ENCODE measurements at regions not wholly inside any gene's neighbourhood (a gene's known extent, or its start where the extent isn't known, plus 50 kb on each side); places are given as distances from the start of the nearest gene placed in this dataset.

DNA sequence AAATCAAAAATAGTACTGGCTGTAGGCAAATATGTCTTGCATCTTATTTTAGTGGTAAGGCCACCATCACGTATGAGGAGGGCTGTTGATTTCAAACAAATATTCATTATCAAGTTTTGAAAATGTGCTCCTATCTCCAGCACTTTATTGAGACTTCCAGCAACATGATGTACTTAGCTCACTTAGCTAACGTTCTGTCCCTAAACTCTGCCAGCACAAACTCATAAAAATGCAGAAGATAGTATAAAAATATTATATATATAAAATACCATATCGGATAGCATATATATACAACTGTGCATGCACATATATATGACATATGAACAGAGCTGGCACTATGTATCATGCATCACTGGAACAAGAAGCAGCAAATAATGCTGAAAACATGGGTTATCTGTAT lies 762.3 kb downstream of the C6orf118 start:
- ChIA-PET POLR2A (no interaction called here), RAD21 (ENCODE audit: low non-redundant PET in 1 of 2, low total read pairs in 2 of 2, uncharacterized antibody in 2 of 2, unreplicated experiment in 2 of 2) (no interaction called here), CTCF (no interaction called here)
- Histone ChIP-seq H4K20me1 (ENCODE audit: insufficient read depth) (no peaks in the 10 kb centered on the region), H3K27me3 (ENCODE audit: insufficient read depth, low read length) (no peaks in the 10 kb centered on the region), H3K79me2 (ENCODE audit: insufficient read depth, low read length) (no peaks in the 10 kb centered on the region), H2AFZ (ENCODE audit: low read depth, low read length, poor library complexity, severe bottlenecking) (no peak overlapping the region), H3K9ac (ENCODE audit: low read length) (no peak overlapping the region), H3K4me2 (ENCODE audit: low read length) (no peak overlapping the region), H3K27ac (ENCODE audit: low read depth, low read length) (no peak overlapping the region), H3K4me3 (replicated peaks in 1 of 2; ENCODE audit: low read depth in 1 of 2, low read length in 2 of 2) (no peak overlapping the region), H3K36me3 (ENCODE audit: control insufficient read depth in 1 of 2, insufficient read depth in 2 of 2, low read length in 2 of 2) (no peaks in the 10 kb centered on the region), H3K9me2 (ENCODE audit: insufficient read depth) (no peaks in the 10 kb centered on the region), H3K4me1 (ENCODE audit: control insufficient read depth in 1 of 2, insufficient read depth in 2 of 2, low read length in 2 of 2) (no peaks in the 10 kb centered on the region), H3K9me3 (ENCODE audit: control insufficient read depth in 1 of 2, insufficient read depth in 1 of 2, low read depth in 1 of 2, low read length in 2 of 2) (peaks cover 9 to 19% of the 10 kb centered on the region in 2 experiments; a peak in 2 of 4 replicates)
- intact Hi-C loops (cut with micrococcal nuclease): no loop called here
- DNase-seq (ENCODE audit: low read depth, low spot score) (no peak), ATAC-seq (no peak)
- TF ChIP-seq EZH2 (IDR thresholded peaks at IDR 0.05): no peak
- TF ChIP-seq MAX (IDR thresholded peaks at IDR 0.05): no peak
- no peak for TF ChIP-seq FOSL1 (IDR thresholded peaks at IDR 0.05; ENCODE audit: low read depth)
- TF ChIP-seq EGR1 (IDR thresholded peaks at IDR 0.05; ENCODE audit: low read depth): no peak
- no peak for TF ChIP-seq EZH2phosphoT487 (IDR thresholded peaks at IDR 0.05; ENCODE audit: borderline replicate concordance)
- TF ChIP-seq CEBPB (IDR thresholded peaks at IDR 0.05; ENCODE audit: low read depth): no peak
- TF ChIP-seq, protein P1, sequence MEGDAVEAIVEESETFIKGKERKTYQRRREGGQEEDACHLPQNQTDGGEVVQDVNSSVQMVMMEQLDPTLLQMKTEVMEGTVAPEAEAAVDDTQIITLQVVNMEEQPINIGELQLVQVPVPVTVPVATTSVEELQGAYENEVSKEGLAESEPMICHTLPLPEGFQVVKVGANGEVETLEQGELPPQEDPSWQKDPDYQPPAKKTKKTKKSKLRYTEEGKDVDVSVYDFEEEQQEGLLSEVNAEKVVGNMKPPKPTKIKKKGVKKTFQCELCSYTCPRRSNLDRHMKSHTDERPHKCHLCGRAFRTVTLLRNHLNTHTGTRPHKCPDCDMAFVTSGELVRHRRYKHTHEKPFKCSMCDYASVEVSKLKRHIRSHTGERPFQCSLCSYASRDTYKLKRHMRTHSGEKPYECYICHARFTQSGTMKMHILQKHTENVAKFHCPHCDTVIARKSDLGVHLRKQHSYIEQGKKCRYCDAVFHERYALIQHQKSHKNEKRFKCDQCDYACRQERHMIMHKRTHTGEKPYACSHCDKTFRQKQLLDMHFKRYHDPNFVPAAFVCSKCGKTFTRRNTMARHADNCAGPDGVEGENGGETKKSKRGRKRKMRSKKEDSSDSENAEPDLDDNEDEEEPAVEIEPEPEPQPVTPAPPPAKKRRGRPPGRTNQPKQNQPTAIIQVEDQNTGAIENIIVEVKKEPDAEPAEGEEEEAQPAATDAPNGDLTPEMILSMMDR (IDR thresholded peaks at IDR 0.05 in 2 of 3, conservative IDR thresholded peaks at IDR 0.05 in 1 of 3; ENCODE audit: borderline replicate concordance in 1 of 3, insufficient read depth in 1 of 3, low read depth in 2 of 3, low read length in 2 of 3): no peak
- TF ChIP-seq SP1 (IDR thresholded peaks at IDR 0.05; ENCODE audit: low read depth): no peak
- TF ChIP-seq ELF1 (IDR thresholded peaks at IDR 0.05; ENCODE audit: borderline replicate concordance, low read depth): no peak
- TF ChIP-seq, protein P2, sequence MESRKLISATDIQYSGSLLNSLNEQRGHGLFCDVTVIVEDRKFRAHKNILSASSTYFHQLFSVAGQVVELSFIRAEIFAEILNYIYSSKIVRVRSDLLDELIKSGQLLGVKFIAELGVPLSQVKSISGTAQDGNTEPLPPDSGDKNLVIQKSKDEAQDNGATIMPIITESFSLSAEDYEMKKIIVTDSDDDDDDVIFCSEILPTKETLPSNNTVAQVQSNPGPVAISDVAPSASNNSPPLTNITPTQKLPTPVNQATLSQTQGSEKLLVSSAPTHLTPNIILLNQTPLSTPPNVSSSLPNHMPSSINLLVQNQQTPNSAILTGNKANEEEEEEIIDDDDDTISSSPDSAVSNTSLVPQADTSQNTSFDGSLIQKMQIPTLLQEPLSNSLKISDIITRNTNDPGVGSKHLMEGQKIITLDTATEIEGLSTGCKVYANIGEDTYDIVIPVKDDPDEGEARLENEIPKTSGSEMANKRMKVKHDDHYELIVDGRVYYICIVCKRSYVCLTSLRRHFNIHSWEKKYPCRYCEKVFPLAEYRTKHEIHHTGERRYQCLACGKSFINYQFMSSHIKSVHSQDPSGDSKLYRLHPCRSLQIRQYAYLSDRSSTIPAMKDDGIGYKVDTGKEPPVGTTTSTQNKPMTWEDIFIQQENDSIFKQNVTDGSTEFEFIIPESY (IDR thresholded peaks at IDR 0.05; ENCODE audit: extremely low read depth, insufficient replicate concordance, low read length): no peak
- no peak for TF ChIP-seq ZFX (IDR thresholded peaks at IDR 0.05)
- TF ChIP-seq POLR2A (IDR thresholded peaks at IDR 0.05; ENCODE audit: borderline replicate concordance, extremely low read depth, insufficient read depth, insufficient read length): no peak
- TF ChIP-seq ZNF274 (IDR thresholded peaks at IDR 0.05; ENCODE audit: low read depth, low read length): no peak
- TF ChIP-seq YY1 (IDR thresholded peaks at IDR 0.05; ENCODE audit: extremely low read depth, insufficient replicate concordance, low read depth, low read length): no peak
- no peak for TF ChIP-seq POLR2AphosphoS5 (IDR thresholded peaks at IDR 0.05; ENCODE audit: low read depth, low read length)
- no peak for TF ChIP-seq CBX3 (IDR thresholded peaks at IDR 0.05; ENCODE audit: low read depth)
- TF ChIP-seq SRF (IDR thresholded peaks at IDR 0.05; ENCODE audit: low read depth): no peak
- TF ChIP-seq, protein P3, sequence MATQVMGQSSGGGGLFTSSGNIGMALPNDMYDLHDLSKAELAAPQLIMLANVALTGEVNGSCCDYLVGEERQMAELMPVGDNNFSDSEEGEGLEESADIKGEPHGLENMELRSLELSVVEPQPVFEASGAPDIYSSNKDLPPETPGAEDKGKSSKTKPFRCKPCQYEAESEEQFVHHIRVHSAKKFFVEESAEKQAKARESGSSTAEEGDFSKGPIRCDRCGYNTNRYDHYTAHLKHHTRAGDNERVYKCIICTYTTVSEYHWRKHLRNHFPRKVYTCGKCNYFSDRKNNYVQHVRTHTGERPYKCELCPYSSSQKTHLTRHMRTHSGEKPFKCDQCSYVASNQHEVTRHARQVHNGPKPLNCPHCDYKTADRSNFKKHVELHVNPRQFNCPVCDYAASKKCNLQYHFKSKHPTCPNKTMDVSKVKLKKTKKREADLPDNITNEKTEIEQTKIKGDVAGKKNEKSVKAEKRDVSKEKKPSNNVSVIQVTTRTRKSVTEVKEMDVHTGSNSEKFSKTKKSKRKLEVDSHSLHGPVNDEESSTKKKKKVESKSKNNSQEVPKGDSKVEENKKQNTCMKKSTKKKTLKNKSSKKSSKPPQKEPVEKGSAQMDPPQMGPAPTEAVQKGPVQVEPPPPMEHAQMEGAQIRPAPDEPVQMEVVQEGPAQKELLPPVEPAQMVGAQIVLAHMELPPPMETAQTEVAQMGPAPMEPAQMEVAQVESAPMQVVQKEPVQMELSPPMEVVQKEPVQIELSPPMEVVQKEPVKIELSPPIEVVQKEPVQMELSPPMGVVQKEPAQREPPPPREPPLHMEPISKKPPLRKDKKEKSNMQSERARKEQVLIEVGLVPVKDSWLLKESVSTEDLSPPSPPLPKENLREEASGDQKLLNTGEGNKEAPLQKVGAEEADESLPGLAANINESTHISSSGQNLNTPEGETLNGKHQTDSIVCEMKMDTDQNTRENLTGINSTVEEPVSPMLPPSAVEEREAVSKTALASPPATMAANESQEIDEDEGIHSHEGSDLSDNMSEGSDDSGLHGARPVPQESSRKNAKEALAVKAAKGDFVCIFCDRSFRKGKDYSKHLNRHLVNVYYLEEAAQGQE (IDR thresholded peaks at IDR 0.05; ENCODE audit: low read depth): no peak
- no peak for TF ChIP-seq JUND (IDR thresholded peaks at IDR 0.05)
- BruUV-seq (replicated peaks): no TSS peak
